Astrocyte of the cerebellum (primary cell): ENCODE measurements at regions not wholly inside any gene's neighbourhood (a gene's known extent, or its start where the extent isn't known, plus 50 kb on each side); places are given as distances from the start of the nearest gene placed in this dataset.

Source experiments
- DNase-seq: peaks from one replicate; pipeline ENCODE4 v3.0.0-alpha.2; 2011; ENCODE audit warnings: low read depth
- H3K4me3 ChIP-seq: 2 replicates; pipeline ENCODE4 v1.5.1; 2011; ENCODE audit warnings: mild to moderate bottlenecking, low read depth, low read length, moderate library complexity
- CTCF ChIP-seq: IDR thresholded peaks from 2 replicates; pipeline ENCODE4 v1.5.1; 2012; ENCODE audit warnings: low read length, low read depth, moderate library complexity, mild to moderate bottlenecking; ENCODE audit errors: missing control alignments
- in situ Hi-C: cut with HindIII; loops from 2 replicates; pipeline ENCODE4 v1.10.0; 2017; ENCODE audit warnings: low sequenced_read_pairs

- no peak overlapping the region for H3K4me3 ChIP-seq
- DNase-seq: no peak
- in situ Hi-C loops: no loop called here
- TF ChIP-seq CTCF: no peak
Observed at GRCh38 chr2:100691846-100692245, 128.1 kb upstream of the NPAS2 start.

- in situ Hi-C loops: no loop called here
- no peak for DNase-seq
- no peak for TF ChIP-seq CTCF
- H3K4me3 ChIP-seq: no peak overlapping the region
Observed at GRCh38 chr2:100692381-100692780, 127.6 kb upstream of the NPAS2 start.

GRCh38 chr2:100692906-100693305 is 127.0 kb upstream of the NPAS2 start:
- in situ Hi-C loops: no loop called here
- H3K4me3 ChIP-seq: no peak overlapping the region
- no peak for DNase-seq
- TF ChIP-seq CTCF: no peak

- no peak overlapping the region for H3K4me3 ChIP-seq
- in situ Hi-C loops: no loop called here
- no peak for TF ChIP-seq CTCF
- no peak for DNase-seq
Observed at GRCh38 chr2:100699131-100699530, 120.8 kb upstream of the NPAS2 start.

- in situ Hi-C loops: no loop called here
- no peak for TF ChIP-seq CTCF
- H3K4me3 ChIP-seq: no peak overlapping the region
Observed at GRCh38 chr2:100702438-100703109, 117.4 kb upstream of the NPAS2 start.

GRCh38 chr2:100703213-100703612 is 116.7 kb upstream of the NPAS2 start:
- in situ Hi-C loops: no loop called here
- H3K4me3 ChIP-seq: no peak overlapping the region
- no peak for DNase-seq
- TF ChIP-seq CTCF: no peak

More at GRCh38 chr2:100702438-100703109, 117.4 kb upstream of the NPAS2 start:
- no peak for DNase-seq
